ENCODE measurements at regions not wholly inside any gene's neighbourhood (a gene's known extent, or its start where the extent isn't known, plus 50 kb on each side); places are given as distances from the start of the nearest gene placed in this dataset.
A peak's percentile ranks its signal among the peaks of the same experiment; 100 is the strongest.

DNA sequence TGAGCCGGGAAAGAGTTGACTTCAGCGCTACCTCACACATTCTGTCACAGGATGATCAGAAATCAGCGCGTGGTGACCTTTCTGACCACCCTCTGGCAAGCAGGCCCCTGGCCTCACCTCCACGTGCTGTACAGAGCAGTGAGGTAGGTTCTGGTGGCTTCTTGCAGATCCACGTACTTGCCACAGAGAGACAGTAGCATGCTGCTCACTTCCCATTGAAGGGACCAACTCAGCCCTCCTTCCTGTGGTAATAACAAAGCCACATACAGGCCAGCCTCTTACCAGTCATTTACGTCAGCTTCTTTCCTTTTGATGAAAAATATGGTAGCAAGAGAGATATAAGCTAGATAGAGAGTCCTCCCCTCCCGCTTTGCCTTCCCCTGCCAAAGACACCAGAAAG, 200.7 kb downstream of the CHRM3 start:
- H3K27ac Mint-ChIP-seq, result no peak overlapping the region

DNA sequence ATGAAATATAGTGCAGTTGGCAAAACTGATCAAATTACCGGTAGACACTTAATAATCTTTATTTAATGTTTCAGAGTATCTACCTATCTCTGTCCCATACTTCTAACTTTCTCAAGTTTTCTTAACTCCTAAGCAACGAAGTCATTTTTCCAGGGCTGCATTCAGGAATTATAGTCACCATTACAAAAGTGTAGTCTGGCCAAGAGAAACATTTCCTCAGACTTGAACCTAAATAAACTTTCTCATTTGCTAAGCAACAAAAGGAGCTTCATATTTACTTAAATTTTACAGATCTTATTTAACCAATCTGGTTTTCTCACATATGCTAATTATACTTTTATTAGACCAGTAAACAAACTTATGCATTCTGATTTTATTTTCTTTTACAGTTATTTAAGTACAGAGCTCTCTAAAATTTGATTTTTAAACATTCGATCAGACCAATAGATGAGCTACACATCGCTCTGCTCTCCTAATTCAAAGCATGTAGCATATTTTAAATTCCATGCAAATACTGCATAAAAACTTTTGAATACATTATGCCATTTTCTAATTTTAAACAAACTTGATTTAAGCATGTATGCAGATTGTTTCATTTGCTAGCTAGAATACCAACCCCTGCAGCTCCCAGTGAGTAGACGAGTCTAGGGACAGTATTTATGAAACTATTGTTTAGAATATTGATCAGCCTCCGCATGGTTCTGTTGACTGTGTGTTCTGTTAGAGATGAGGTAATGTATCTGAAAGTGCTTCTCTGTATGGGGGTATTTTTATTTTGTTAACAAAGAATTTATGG, 201.4 kb downstream of the CHRM3 start:
- peaks cover 8% of the 10 kb centered on the region for H3K4me1 Mint-ChIP-seq
- no peak overlapping the region for H3K27ac Mint-ChIP-seq
- CTCF ChIA-PET, result interaction anchor here (1.3 to 1.8 kb wide), 2 partner anchors 131 to 310 kb away, joined by 4 to 5 read pairs; no protein-coding TSS in a partner anchor
- no peaks in the 10 kb centered on the region for H3K27me3 Mint-ChIP-seq
- H3K9me3 Mint-ChIP-seq, result no peaks in the 10 kb centered on the region
- H3K4me3 Mint-ChIP-seq, result no peak overlapping the region
- H3K36me3 Mint-ChIP-seq (ENCODE audit: low read depth), result no peaks in the 10 kb centered on the region
- POLR2A ChIA-PET, result no interaction called here
- no peak for DNase-seq

More for the DNA sequence above, 200.7 kb downstream of the CHRM3 start:
- peaks cover 8% of the 10 kb centered on the region for H3K4me1 Mint-ChIP-seq
- no peaks in the 10 kb centered on the region for H3K27me3 Mint-ChIP-seq
- ChIA-PET POLR2A (no interaction called here), CTCF (interaction anchor here (1.3 to 1.8 kb wide), 2 partner anchors 131 to 311 kb away, joined by 4 to 5 read pairs; no protein-coding TSS in a partner anchor)
- H3K4me3 Mint-ChIP-seq, result no peak overlapping the region
- DNase-seq, result peak; percentile 20
- H3K9me3 Mint-ChIP-seq, result no peaks in the 10 kb centered on the region
- H3K36me3 Mint-ChIP-seq (ENCODE audit: low read depth), result no peaks in the 10 kb centered on the region

DNA sequence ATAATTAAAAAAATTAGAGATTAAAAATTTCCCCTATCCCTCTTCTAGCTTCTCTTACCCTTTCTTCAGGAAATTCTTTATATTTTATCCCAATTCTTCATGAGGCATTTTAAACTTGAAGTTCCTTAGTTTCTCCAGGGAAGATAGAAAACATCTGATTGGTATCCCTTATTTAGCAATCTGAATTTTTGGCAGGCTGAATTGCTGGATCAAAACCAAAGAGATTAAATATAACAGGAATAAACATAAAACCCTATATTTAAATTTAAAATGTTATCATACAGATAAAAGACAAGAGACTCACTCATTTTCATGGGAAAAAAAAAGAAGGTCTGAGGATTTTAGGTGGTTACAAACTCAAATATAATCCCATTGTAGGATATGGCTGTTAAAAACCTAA, 204.2 kb downstream of the CHRM3 start:
- Mint-ChIP-seq H3K27me3 (no peaks in the 10 kb centered on the region), H3K9me3 (no peaks in the 10 kb centered on the region), H3K27ac (no peak overlapping the region), H3K4me3 (no peak overlapping the region), H3K4me1 (peaks cover 8% of the 10 kb centered on the region), H3K36me3 (ENCODE audit: low read depth) (no peaks in the 10 kb centered on the region)
- no peak for DNase-seq
- ChIA-PET CTCF (no interaction called here), POLR2A (no interaction called here)

DNA sequence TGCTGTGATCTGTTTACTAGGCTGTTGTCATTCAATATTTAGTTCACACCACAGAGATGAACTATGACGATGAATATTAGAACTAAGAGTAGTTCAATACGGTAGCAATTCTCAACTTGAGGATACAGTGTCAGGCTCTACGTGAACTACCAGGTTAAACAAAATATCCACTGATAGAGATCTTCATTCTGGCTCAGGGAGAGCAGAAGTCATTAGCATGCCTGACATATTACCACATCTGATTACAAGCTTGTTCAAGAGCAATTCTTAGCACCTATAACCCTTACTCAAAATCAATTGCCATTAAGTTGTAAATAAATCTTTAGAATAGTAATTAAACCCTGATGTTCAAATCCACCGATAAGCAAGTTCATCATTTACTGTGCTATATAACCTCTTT, 207.2 kb downstream of the CHRM3 start:
- no peak for DNase-seq
- Mint-ChIP-seq H3K36me3 (ENCODE audit: low read depth) (no peaks in the 10 kb centered on the region), H3K4me3 (no peak overlapping the region), H3K27me3 (no peaks in the 10 kb centered on the region), H3K27ac (no peak overlapping the region), H3K4me1 (no peaks in the 10 kb centered on the region), H3K9me3 (no peaks in the 10 kb centered on the region)
- ChIA-PET POLR2A (no interaction called here), CTCF (no interaction called here)

DNA sequence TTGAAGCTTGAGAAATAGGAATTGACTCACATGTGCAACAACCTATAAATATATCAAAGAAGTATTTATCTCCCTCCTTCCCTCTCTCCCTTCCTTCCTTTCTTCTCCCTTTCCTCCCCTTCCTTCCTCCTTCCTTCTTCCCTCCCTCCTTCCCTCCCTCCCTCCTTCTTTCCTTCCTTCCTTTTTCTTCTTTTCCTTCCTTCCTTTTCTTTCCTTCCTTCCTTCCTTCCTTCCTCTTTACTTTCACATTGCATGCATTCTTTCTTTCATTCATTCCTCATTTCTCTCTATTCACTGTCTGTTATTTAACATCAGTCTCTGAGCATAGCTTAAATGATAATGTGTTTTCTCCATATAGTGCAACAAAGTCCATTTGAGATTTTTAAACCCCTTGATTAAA, 214.2 kb downstream of the CHRM3 start:
- Mint-ChIP-seq H3K4me1 (no peaks in the 10 kb centered on the region), H3K27ac (no peak overlapping the region), H3K4me3 (no peak overlapping the region), H3K9me3 (peaks cover 2% of the 10 kb centered on the region), H3K27me3 (no peaks in the 10 kb centered on the region), H3K36me3 (ENCODE audit: low read depth) (no peaks in the 10 kb centered on the region)
- ChIA-PET CTCF (no interaction called here), POLR2A (no interaction called here)
- no peak for DNase-seq

DNA sequence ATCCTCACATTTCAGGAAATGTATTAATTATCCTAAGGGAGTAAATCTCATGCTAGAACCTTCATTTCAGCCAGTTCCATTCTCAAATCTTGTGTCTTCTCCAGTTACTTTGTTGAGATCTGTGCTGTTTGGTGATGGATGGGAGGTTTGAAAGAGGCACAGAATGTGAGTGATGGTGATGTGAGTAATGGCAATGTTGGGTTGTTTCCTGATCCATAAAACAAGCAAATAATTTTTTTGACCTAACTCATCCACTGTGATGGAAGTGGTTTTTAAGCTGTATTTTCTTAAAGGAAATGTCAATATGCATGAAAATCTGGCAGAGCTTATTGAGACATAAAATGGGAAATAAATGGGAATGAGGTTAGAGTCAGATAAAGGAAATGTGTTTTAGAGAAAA, 214.7 kb downstream of the CHRM3 start:
- no peak overlapping the region for H3K4me3 Mint-ChIP-seq
- H3K27me3 Mint-ChIP-seq, result no peaks in the 10 kb centered on the region
- H3K27ac Mint-ChIP-seq, result no peak overlapping the region
- H3K4me1 Mint-ChIP-seq, result no peaks in the 10 kb centered on the region
- ChIA-PET CTCF (no interaction called here), POLR2A (no interaction called here)
- H3K9me3 Mint-ChIP-seq, result peaks cover 2% of the 10 kb centered on the region
- no peaks in the 10 kb centered on the region for H3K36me3 Mint-ChIP-seq (ENCODE audit: low read depth)
- no peak for DNase-seq

DNA sequence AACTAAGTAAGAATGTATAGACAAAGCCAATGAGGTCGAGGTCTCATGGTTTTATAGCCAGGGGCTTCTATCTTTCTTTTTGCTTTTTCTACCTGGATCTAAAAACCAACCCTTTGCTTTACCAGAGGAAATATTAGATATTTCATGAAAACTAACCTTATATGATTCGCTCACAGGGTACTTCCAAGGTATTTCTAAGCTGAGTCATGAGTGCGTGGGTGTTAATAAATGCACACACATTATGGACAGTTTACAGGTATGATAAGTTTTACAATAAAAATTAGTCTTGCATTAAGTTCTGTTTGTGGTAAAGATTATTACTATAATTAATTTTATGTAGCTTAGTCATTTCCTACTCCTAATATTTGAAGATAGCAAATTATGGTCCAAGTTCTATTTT, 217.2 kb downstream of the CHRM3 start:
- H3K27ac Mint-ChIP-seq, result no peak overlapping the region
- ChIA-PET POLR2A (no interaction called here), CTCF (no interaction called here)
- H3K36me3 Mint-ChIP-seq (ENCODE audit: low read depth), result no peaks in the 10 kb centered on the region
- H3K27me3 Mint-ChIP-seq, result no peaks in the 10 kb centered on the region
- no peaks in the 10 kb centered on the region for H3K4me1 Mint-ChIP-seq
- no peak for DNase-seq
- H3K9me3 Mint-ChIP-seq, result peaks cover 2% of the 10 kb centered on the region
- no peak overlapping the region for H3K4me3 Mint-ChIP-seq

DNA sequence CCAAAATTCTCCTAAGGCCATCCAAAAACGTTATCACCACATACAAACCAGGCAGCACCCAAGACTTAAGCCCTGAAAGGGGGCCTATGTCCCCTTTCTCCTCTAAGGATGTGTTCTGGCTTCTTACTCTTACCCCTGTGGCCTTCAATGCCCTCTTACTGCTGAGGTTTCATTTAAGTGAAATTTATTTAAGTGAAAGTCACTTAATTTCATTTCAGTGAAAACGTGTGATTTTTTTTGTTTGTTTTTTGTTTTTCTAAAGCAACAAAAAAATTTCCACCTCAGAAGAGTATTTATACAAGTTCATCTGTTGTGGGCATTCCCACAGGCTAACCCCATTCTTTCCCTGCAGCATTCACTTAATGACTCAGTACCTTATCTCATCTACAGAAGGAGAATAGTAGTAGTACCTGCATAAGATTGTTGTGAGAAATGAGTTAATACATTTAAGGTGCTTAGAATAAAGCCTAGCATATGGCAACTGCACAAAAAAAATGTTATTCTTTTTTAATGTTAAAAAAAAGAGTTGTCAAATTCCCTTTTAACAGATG, 220.6 kb downstream of the CHRM3 start:
- POLR2A ChIA-PET, result no interaction called here
- no peaks in the 10 kb centered on the region for H3K4me1 Mint-ChIP-seq
- DNase-seq, result no peak
- H3K9me3 Mint-ChIP-seq, result no peaks in the 10 kb centered on the region
- no peak overlapping the region for H3K27ac Mint-ChIP-seq
- no peaks in the 10 kb centered on the region for H3K27me3 Mint-ChIP-seq
- H3K4me3 Mint-ChIP-seq, result no peak overlapping the region
- CTCF ChIA-PET, result no interaction called here
- no peaks in the 10 kb centered on the region for H3K36me3 Mint-ChIP-seq (ENCODE audit: low read depth)

DNA sequence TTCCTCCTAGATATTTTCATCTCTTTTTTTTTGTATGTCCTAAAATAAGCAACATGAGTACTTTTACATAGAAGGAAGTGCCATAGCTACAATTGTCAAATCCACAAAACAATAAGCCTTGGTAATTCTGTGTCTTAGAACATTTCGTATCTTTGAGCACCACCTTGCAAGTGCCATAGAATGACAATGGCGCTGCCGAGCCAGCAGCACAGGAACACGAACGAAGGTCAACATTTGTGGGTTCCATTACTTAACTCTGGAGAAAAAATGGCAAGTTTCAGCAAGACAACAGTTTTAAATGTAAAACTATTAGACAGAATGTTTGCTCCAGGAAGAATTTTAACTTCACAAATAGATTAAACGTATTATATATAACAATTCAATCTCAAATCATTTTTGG, 222.1 kb downstream of the CHRM3 start:
- no peaks in the 10 kb centered on the region for H3K36me3 Mint-ChIP-seq (ENCODE audit: low read depth)
- H3K4me3 Mint-ChIP-seq, result no peak overlapping the region
- ChIA-PET CTCF (no interaction called here), POLR2A (no interaction called here)
- no peak overlapping the region for H3K27ac Mint-ChIP-seq
- no peaks in the 10 kb centered on the region for H3K9me3 Mint-ChIP-seq
- H3K4me1 Mint-ChIP-seq, result no peaks in the 10 kb centered on the region
- DNase-seq, result no peak
- H3K27me3 Mint-ChIP-seq, result no peaks in the 10 kb centered on the region

DNA sequence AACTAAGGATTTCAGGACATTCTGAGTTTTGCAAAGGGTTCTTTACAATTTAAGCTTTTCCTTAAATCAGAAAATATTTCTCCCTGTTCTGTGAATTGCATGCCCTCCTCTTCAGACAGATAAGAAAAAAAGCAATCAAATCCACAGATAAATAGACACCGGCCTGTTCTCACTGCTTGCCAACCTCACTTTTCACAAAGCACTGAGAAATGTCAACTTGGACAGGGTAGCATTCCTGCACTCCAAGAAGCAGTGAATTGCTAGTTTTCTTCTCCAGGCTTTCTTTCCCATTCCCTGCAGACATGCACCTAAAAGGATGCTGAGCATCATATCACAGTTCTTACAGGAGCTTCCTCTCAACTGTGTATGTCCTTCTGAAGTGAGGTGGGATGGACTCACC, 226.0 kb downstream of the CHRM3 start:
- no peaks in the 10 kb centered on the region for H3K36me3 Mint-ChIP-seq (ENCODE audit: low read depth)

DNA sequence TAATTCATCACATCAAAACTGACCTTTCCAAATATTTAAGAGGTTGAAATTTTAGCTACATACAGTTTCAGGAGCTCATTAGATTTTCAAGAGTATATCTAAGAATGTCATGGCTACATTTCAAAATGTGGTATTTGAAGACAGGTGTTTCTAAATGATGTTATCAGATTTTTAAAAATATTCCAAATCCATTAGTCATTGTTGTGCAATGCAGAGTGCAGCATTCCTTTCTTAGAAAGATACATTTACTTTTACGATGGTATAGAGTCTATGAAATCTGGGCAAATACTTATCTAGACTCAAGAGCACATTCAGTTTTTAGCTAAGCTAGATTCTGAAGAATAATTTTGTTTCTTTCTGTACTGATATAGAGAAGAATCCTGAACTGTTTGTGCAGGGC, 230.3 kb downstream of the CHRM3 start:
- Mint-ChIP-seq H3K27ac (no peak overlapping the region), H3K9me3 (no peaks in the 10 kb centered on the region), H3K36me3 (ENCODE audit: low read depth) (no peaks in the 10 kb centered on the region), H3K4me3 (no peak overlapping the region), H3K27me3 (no peaks in the 10 kb centered on the region), H3K4me1 (no peaks in the 10 kb centered on the region)
- ChIA-PET CTCF (no interaction called here), POLR2A (no interaction called here)
- DNase-seq, result no peak

More for the DNA sequence above, 226.0 kb downstream of the CHRM3 start:
- Mint-ChIP-seq H3K9me3 (no peaks in the 10 kb centered on the region), H3K27me3 (no peaks in the 10 kb centered on the region), H3K27ac (no peak overlapping the region), H3K4me1 (no peaks in the 10 kb centered on the region), H3K4me3 (no peak overlapping the region)
- no peak for DNase-seq
- ChIA-PET CTCF (no interaction called here), POLR2A (no interaction called here)

DNA sequence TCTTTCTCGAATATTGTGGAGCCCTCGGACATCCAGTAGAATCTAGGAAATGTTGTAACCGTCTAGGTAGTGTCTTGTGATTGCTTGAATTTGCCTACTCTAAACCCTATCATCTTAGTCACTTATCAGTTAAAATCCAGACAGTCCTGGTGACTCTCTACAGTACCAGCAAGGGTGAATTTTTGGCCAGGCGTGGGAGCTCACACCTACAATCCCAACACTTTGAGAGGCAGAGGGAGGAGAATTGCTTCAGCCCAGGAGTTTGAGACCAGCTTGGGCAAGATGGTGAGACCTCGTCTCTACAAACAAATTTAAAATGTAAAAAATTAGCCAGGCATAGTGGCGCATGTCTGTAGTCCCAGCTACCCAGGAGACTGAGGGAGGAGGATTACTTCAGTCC, 230.9 kb downstream of the CHRM3 start:
- no peak for DNase-seq
- Mint-ChIP-seq H3K36me3 (ENCODE audit: low read depth) (no peaks in the 10 kb centered on the region), H3K4me1 (no peaks in the 10 kb centered on the region), H3K27ac (no peak overlapping the region), H3K4me3 (no peak overlapping the region), H3K27me3 (no peaks in the 10 kb centered on the region), H3K9me3 (peaks cover 1% of the 10 kb centered on the region)
- POLR2A ChIA-PET, result no interaction called here
- CTCF ChIA-PET, result no interaction called here

DNA sequence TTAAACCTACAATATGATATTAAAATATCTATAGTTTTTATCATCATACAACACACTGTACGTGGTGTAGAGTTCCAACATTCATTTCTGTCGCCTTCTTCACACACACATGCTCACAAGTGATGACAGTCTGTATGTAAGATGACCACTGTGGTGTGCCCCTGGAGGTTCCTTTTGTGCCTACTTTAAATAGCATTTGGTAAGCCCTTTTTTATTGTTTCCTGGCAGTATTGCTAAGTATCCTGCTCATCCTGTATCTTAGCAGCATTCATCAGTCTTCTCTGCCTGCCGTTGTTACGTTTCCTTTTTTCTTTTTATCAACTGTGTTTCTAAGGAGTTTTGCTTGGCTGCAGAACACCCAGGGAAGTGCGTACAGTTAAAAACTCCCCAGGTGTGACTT, 231.4 kb downstream of the CHRM3 start:
- Mint-ChIP-seq H3K36me3 (ENCODE audit: low read depth) (no peaks in the 10 kb centered on the region), H3K9me3 (peaks cover 4% of the 10 kb centered on the region), H3K4me3 (no peak overlapping the region), H3K27me3 (no peaks in the 10 kb centered on the region), H3K4me1 (no peaks in the 10 kb centered on the region), H3K27ac (no peak overlapping the region)
- DNase-seq, result no peak
- CTCF ChIA-PET, result no interaction called here
- POLR2A ChIA-PET, result no interaction called here

DNA sequence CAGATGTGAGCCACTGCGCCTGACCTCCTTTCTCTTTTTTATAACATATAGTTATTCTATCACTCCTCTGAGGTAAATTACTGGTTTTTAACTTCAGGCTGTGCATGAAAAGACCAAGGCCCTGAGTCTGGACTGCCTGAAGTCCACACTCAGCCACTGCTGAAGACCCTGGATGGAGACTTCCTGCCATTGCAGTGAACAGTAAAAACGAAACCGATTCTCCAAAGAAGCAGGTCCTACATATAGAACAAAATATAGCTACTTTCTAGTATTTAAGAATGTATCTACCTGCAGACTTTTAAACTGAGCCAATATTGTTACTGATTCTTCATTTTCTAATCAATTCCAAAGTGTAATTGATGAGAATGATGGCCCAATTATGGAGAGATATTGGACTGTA, 232.8 kb downstream of the CHRM3 start:
- H3K27me3 Mint-ChIP-seq, result no peaks in the 10 kb centered on the region

More for the DNA sequence above, 232.8 kb downstream of the CHRM3 start:
- Mint-ChIP-seq H3K9me3 (peaks cover 4% of the 10 kb centered on the region), H3K36me3 (ENCODE audit: low read depth) (no peaks in the 10 kb centered on the region), H3K4me1 (no peaks in the 10 kb centered on the region), H3K4me3 (no peak overlapping the region), H3K27ac (no peak overlapping the region)
- POLR2A ChIA-PET, result no interaction called here
- DNase-seq, result no peak
- CTCF ChIA-PET, result interaction anchor here (0.6 kb wide), 2 partner anchors 20 to 1730 kb away, joined by 3 read pairs; no protein-coding TSS in a partner anchor

All from activated CD4-positive, alpha-beta T cell treated with anti-CD3 and anti-CD28 coated beads, Interleukin-2, amount 10 ng/mL, durations not matched to agents 7 days and 5 days (primary cell).